Cardiac muscle cell (in vitro differentiated cells and primary cell): ENCODE measurements at regions not wholly inside any gene's neighbourhood (a gene's known extent, or its start where the extent isn't known, plus 50 kb on each side); places are given as distances from the start of the nearest gene placed in this dataset.
A peak's percentile ranks its signal among the peaks of the same experiment; 100 is the strongest.

Experiments used
- DNase-seq, 2 donors: peaks; one replicate each; pipeline versions ENCODE4 v3.0.0 to v3.0.0-alpha.2; 2010 to 2017; ENCODE audit warnings: low read depth in 1 of 2, low spot score in 1 of 2
- H3K27ac ChIP-seq: fragments of 200-600 bp; sonication (generic); 2 replicates; pipeline ENCODE4 v1.5.1; 2016
- H3K27me3 ChIP-seq: fragments of 200-600 bp; sonication (generic); 2 replicates; pipeline ENCODE4 v1.6.0; 2016; ENCODE audit warnings: control low read depth
- H3K36me3 ChIP-seq: fragments of 200-600 bp; sonication (generic); 2 replicates; pipeline ENCODE4 v1.5.1; 2016; ENCODE audit warnings: control low read depth
- H3K4me1 ChIP-seq: fragments of 200-600 bp; sonication (generic); 2 replicates; pipeline ENCODE4 v1.8.1; 2017; ENCODE audit warnings: low read depth, mild to moderate bottlenecking, mixed run types
- H3K4me3 ChIP-seq: fragments of 200-600 bp; sonication (generic); 2 replicates; pipeline ENCODE4 v1.5.1; 2016; ENCODE audit warnings: mild to moderate bottlenecking
- H3K9me3 ChIP-seq: fragments of 200-600 bp; sonication (generic); 2 replicates; pipeline ENCODE4 v1.5.1; 2017; ENCODE audit warnings: low read depth, mild to moderate bottlenecking, control low read depth
- CTCF ChIP-seq: IDR thresholded peaks from 2 replicates; pipeline ENCODE4 v1.5.1; 2012; ENCODE audit warnings: low read depth, mild to moderate bottlenecking, low read length

GRCh38 chr2:41937921-41938708, 109.7 kb upstream of the PKDCC start:
- DNase-seq, result peak; percentile 60 to 87
- Histone ChIP-seq H3K4me3 (no peak overlapping the region), H3K9me3 (no peaks in the 10 kb centered on the region), H3K27me3 (no peaks in the 10 kb centered on the region), H3K27ac (peak overlapping the region; percentile 87), H3K36me3 (no peaks in the 10 kb centered on the region), H3K4me1 (peaks cover 66% of the 10 kb centered on the region)
- TF ChIP-seq CTCF, result no peak

GRCh38 chr2:41940060-41940744, 107.6 kb upstream of the PKDCC start:
- no peak for DNase-seq
- peak overlapping the region; percentile 29 for H3K27ac ChIP-seq

GRCh38 chr2:41940745-41941063, 107.1 kb upstream of the PKDCC start:
- H3K36me3 ChIP-seq, result no peaks in the 10 kb centered on the region
- peaks cover 55% of the 10 kb centered on the region for H3K4me1 ChIP-seq
- DNase-seq, result peak in 1 of 2 donors; percentile 93
- H3K27me3 ChIP-seq, result no peaks in the 10 kb centered on the region
- TF ChIP-seq CTCF, result no peak
- H3K9me3 ChIP-seq, result no peaks in the 10 kb centered on the region
- peak overlapping the region; percentile 29 for H3K27ac ChIP-seq
- no peak overlapping the region for H3K4me3 ChIP-seq

More at GRCh38 chr2:41940060-41940744, 107.6 kb upstream of the PKDCC start:
- H3K27me3 ChIP-seq, result no peaks in the 10 kb centered on the region
- no peak overlapping the region for H3K4me3 ChIP-seq
- peaks cover 58% of the 10 kb centered on the region for H3K4me1 ChIP-seq
- no peak for TF ChIP-seq CTCF
- H3K36me3 ChIP-seq, result no peaks in the 10 kb centered on the region
- H3K9me3 ChIP-seq, result no peaks in the 10 kb centered on the region

GRCh38 chr2:41941831-41942230, 106.0 kb upstream of the PKDCC start:
- no peaks in the 10 kb centered on the region for H3K27me3 ChIP-seq
- peak; percentile 48 to 83 for DNase-seq
- H3K4me3 ChIP-seq, result no peak overlapping the region
- no peaks in the 10 kb centered on the region for H3K36me3 ChIP-seq
- H3K9me3 ChIP-seq, result no peaks in the 10 kb centered on the region
- H3K27ac ChIP-seq, result peak overlapping the region; percentile 49
- TF ChIP-seq CTCF, result no peak
- H3K4me1 ChIP-seq, result peaks cover 47% of the 10 kb centered on the region

- Histone ChIP-seq H3K4me1 (peaks cover 47% of the 10 kb centered on the region), H3K4me3 (no peak overlapping the region), H3K27ac (peak overlapping the region; percentile 49), H3K27me3 (no peaks in the 10 kb centered on the region), H3K9me3 (no peaks in the 10 kb centered on the region), H3K36me3 (no peaks in the 10 kb centered on the region)
- DNase-seq, result no peak
- TF ChIP-seq CTCF, result no peak
These were observed 105.5 kb upstream of the PKDCC start for GRCh38 chr2:41942278-41942677.
